Neural cell (in vitro differentiated cells): ENCODE measurements at regions not wholly inside any gene's neighbourhood (a gene's known extent, or its start where the extent isn't known, plus 50 kb on each side); places are given as distances from the start of the nearest gene placed in this dataset.

Experiments
- H2AFZ ChIP-seq: fragments of 200-600, 300-800 bp; sonication (generic), shearing (Covaris generic); 2 replicates; pipeline ENCODE4 v1.6.0; 2014; ENCODE audit warnings: low read depth, mild to moderate bottlenecking, antibody characterized with exemption, low read length, moderate library complexity
- H3F3A ChIP-seq: fragments of 200-600 bp; shearing (Covaris generic); 2 replicates; pipeline ENCODE4 v1.6.1; 2016; ENCODE audit warnings: mild to moderate bottlenecking, moderate library complexity, mixed read lengths, antibody characterized with exemption, low read length; ENCODE audit not compliant: insufficient read depth, poor library complexity, severe bottlenecking
- H3K27ac ChIP-seq: fragments of 200-600, 300-800 bp; sonication (generic), shearing (Covaris generic); 2 replicates; pipeline ENCODE4 v1.5.1; 2014; ENCODE audit warnings: mild to moderate bottlenecking, low read length, moderate library complexity
- H3K27me3 ChIP-seq: fragments of 300-800, 200-600 bp; sonication (generic), shearing (Covaris generic); 2 replicates; pipeline ENCODE4 v1.6.0; 2014; ENCODE audit warnings: mild to moderate bottlenecking, low read depth, low read length, moderate library complexity; ENCODE audit not compliant: insufficient read depth
- H3K36me3 ChIP-seq: fragments of 300-800, 200-600 bp; sonication (generic), shearing (Covaris generic); 2 replicates; pipeline ENCODE4 v1.5.1; 2014; ENCODE audit warnings: mild to moderate bottlenecking, antibody characterized with exemption, low read length, moderate library complexity; ENCODE audit not compliant: insufficient read depth
- H3K4me2 ChIP-seq: fragments of 300-800, 200-600 bp; sonication (generic), shearing (Covaris generic); 2 replicates; pipeline ENCODE4 v1.6.0; 2014; ENCODE audit warnings: mild to moderate bottlenecking, low read length
- H3K4me3 ChIP-seq: fragments of 300-800, 200-600 bp; sonication (generic), shearing (Covaris generic); 2 replicates; pipeline ENCODE4 v1.5.1; 2014; ENCODE audit warnings: mild to moderate bottlenecking, low read length, moderate library complexity
- H3K79me2 ChIP-seq: fragments of 200-600 bp; shearing (Covaris generic); replicated peaks from 2 replicates; pipeline ENCODE4 v1.6.0; 2014; ENCODE audit warnings: mild to moderate bottlenecking, low read length, moderate library complexity; ENCODE audit not compliant: insufficient read depth
- H3K9ac ChIP-seq: fragments of 300-800, 200-600 bp; sonication (generic), shearing (Covaris generic); 2 replicates; pipeline ENCODE4 v1.6.1; 2016; ENCODE audit warnings: mild to moderate bottlenecking, low read length, mixed read lengths
- H3K9me2 ChIP-seq: fragments of 200-600 bp; shearing (Covaris generic); 2 replicates; pipeline ENCODE4 v1.6.1; 2016; ENCODE audit warnings: mild to moderate bottlenecking, low read length, mixed read lengths; ENCODE audit not compliant: insufficient read depth
- H3K9me3 ChIP-seq: fragments of 200-600, 300-800 bp; sonication (generic), shearing (Covaris generic); 2 replicates; pipeline ENCODE4 v1.6.1; 2016; ENCODE audit warnings: mild to moderate bottlenecking, mixed run types, low read length, moderate library complexity, mixed read lengths
- H4K20me1 ChIP-seq: fragments of 200-600 bp; shearing (Covaris generic); 2 replicates; pipeline ENCODE4 v1.6.1; 2016; ENCODE audit warnings: mild to moderate bottlenecking, mixed run types; ENCODE audit not compliant: insufficient read depth
- CTCF ChIP-seq: fragments of 450-650 bp; IDR thresholded peaks from 2 replicates; pipeline ENCODE4 v1.5.1; 2014; ENCODE audit warnings: antibody characterized with exemption, mild to moderate bottlenecking, moderate library complexity; ENCODE audit not compliant: poor library complexity, severe bottlenecking
- EP300 ChIP-seq: fragments of 450-650 bp; conservative IDR thresholded peaks from 2 replicates; pipeline ENCODE4 v1.6.1; 2014; ENCODE audit warnings: antibody characterized with exemption, mild to moderate bottlenecking, moderate library complexity; ENCODE audit not compliant: poor library complexity, severe bottlenecking
- EZH2 ChIP-seq: fragments of 200-600, 300-800 bp; shearing (Covaris generic), sonication (generic); IDR thresholded peaks from 2 replicates; pipeline ENCODE4 v1.6.1; 2014; ENCODE audit warnings: antibody characterized with exemption, low read length, borderline replicate concordance, mild to moderate bottlenecking; ENCODE audit not compliant: insufficient read depth, poor library complexity, severe bottlenecking
- MXI1 ChIP-seq: fragments of 450-650 bp; conservative IDR thresholded peaks from 2 replicates; pipeline ENCODE4 v1.6.1; 2014; ENCODE audit warnings: antibody characterized with exemption, mild to moderate bottlenecking; ENCODE audit not compliant: poor library complexity, severe bottlenecking
- POLR2AphosphoS5 ChIP-seq: IDR thresholded peaks from 2 replicates; pipeline ENCODE4 v1.6.1; 2012
- RAD21 ChIP-seq: fragments of 450-650 bp; conservative IDR thresholded peaks from 2 replicates; pipeline ENCODE4 v1.6.1; 2014; ENCODE audit warnings: antibody characterized with exemption, mild to moderate bottlenecking, moderate library complexity
- SMC3 ChIP-seq: fragments of 450-650 bp; conservative IDR thresholded peaks from 2 replicates; pipeline ENCODE4 v1.6.1; 2014; ENCODE audit warnings: antibody characterized with exemption, mild to moderate bottlenecking, moderate library complexity; ENCODE audit not compliant: poor library complexity
- TAF1 ChIP-seq: IDR thresholded peaks from 2 replicates; pipeline ENCODE4 v1.6.1; 2012; ENCODE audit warnings: low read depth
- TF ChIP-seq, protein P1 (sequence below): IDR thresholded peaks from 2 replicates; pipeline ENCODE4 v1.6.1; 2012; ENCODE audit warnings: borderline replicate concordance

- no peak for TF ChIP-seq SMC3
- no peak for TF ChIP-seq EZH2
- TF ChIP-seq POLR2AphosphoS5 = no peak
- TF ChIP-seq EP300 = no peak
- TF ChIP-seq CTCF = no peak
- TF ChIP-seq, protein P1, sequence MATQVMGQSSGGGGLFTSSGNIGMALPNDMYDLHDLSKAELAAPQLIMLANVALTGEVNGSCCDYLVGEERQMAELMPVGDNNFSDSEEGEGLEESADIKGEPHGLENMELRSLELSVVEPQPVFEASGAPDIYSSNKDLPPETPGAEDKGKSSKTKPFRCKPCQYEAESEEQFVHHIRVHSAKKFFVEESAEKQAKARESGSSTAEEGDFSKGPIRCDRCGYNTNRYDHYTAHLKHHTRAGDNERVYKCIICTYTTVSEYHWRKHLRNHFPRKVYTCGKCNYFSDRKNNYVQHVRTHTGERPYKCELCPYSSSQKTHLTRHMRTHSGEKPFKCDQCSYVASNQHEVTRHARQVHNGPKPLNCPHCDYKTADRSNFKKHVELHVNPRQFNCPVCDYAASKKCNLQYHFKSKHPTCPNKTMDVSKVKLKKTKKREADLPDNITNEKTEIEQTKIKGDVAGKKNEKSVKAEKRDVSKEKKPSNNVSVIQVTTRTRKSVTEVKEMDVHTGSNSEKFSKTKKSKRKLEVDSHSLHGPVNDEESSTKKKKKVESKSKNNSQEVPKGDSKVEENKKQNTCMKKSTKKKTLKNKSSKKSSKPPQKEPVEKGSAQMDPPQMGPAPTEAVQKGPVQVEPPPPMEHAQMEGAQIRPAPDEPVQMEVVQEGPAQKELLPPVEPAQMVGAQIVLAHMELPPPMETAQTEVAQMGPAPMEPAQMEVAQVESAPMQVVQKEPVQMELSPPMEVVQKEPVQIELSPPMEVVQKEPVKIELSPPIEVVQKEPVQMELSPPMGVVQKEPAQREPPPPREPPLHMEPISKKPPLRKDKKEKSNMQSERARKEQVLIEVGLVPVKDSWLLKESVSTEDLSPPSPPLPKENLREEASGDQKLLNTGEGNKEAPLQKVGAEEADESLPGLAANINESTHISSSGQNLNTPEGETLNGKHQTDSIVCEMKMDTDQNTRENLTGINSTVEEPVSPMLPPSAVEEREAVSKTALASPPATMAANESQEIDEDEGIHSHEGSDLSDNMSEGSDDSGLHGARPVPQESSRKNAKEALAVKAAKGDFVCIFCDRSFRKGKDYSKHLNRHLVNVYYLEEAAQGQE = no peak
- TF ChIP-seq MXI1 = no peak
- no peak for TF ChIP-seq TAF1
- no peak for TF ChIP-seq RAD21
- no peaks in the 10 kb centered on the region for H3K79me2 ChIP-seq
- H3K4me2 ChIP-seq = no peak overlapping the region
- no peaks in the 10 kb centered on the region for H3K9me2 ChIP-seq
- no peak overlapping the region for H2AFZ ChIP-seq
- no peaks in the 10 kb centered on the region for H3F3A ChIP-seq
- H3K4me3 ChIP-seq = no peak overlapping the region
- H3K9ac ChIP-seq = no peak overlapping the region
- no peak overlapping the region for H3K27ac ChIP-seq
- no peaks in the 10 kb centered on the region for H3K9me3 ChIP-seq
- H3K27me3 ChIP-seq = no peaks in the 10 kb centered on the region
- no peaks in the 10 kb centered on the region for H4K20me1 ChIP-seq
- H3K36me3 ChIP-seq = no peaks in the 10 kb centered on the region
Observed at GRCh38 chr11:112826026-112826425, 135.2 kb upstream of the NCAM1 start.

DNA sequence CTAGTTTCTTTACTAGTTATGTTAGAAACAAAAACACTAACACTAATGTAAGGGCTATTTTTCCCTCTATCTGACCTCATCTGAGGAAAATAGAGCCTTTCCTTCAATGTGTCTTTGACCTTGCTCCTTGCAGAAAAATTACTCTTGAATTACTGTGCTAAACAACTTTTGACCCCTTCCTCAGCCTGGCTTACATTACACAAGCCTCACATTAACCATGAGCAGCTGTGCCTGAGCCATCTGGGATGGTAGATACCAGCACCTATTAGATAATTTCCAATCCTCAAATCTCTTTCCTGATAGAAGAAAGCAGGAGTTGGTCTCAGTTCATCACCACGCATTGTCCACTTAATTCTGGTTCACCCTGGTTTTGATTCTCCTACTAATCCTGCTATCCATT lies 134.4 kb upstream of the NCAM1 start:
- no peaks in the 10 kb centered on the region for H3K9me3 ChIP-seq
- no peak overlapping the region for H2AFZ ChIP-seq
- no peak overlapping the region for H3K9ac ChIP-seq
- no peak overlapping the region for H3K27ac ChIP-seq
- no peaks in the 10 kb centered on the region for H3K9me2 ChIP-seq
- H3K27me3 ChIP-seq = no peaks in the 10 kb centered on the region
- H3K79me2 ChIP-seq = no peaks in the 10 kb centered on the region
- no peak for TF ChIP-seq TAF1
- no peaks in the 10 kb centered on the region for H4K20me1 ChIP-seq
- no peak overlapping the region for H3K4me2 ChIP-seq
- no peak overlapping the region for H3K4me3 ChIP-seq
- no peaks in the 10 kb centered on the region for H3F3A ChIP-seq
- no peaks in the 10 kb centered on the region for H3K36me3 ChIP-seq

GRCh38 chr11:112828421-112828820 lies 132.8 kb upstream of the NCAM1 start:
- Histone ChIP-seq H3K36me3 (no peaks in the 10 kb centered on the region), H3K9me3 (no peaks in the 10 kb centered on the region), H3F3A (no peaks in the 10 kb centered on the region), H3K4me3 (no peak overlapping the region), H3K27ac (no peak overlapping the region), H2AFZ (no peak overlapping the region), H3K27me3 (no peaks in the 10 kb centered on the region), H3K79me2 (no peaks in the 10 kb centered on the region), H3K9me2 (no peaks in the 10 kb centered on the region), H4K20me1 (no peaks in the 10 kb centered on the region), H3K9ac (no peak overlapping the region), H3K4me2 (no peak overlapping the region)
- TF ChIP-seq, protein P1 = no peak
- TF ChIP-seq EZH2 (no peak), EP300 (no peak), SMC3 (no peak), CTCF (no peak), RAD21 (no peak)
